Neural crest cell (in vitro differentiated cells): ENCODE measurements at regions not wholly inside any gene's neighbourhood (a gene's known extent, or its start where the extent isn't known, plus 50 kb on each side); places are given as distances from the start of the nearest gene placed in this dataset.

Experiments used
- DNase-seq: peaks from one replicate; pipeline ENCODE4 v3.0.0; 2021; ENCODE audit warnings: low read depth, mixed read lengths, low spot score
- H3K27ac Mint-ChIP-seq: one replicate; pipeline ENCODE4 v1.8.0; 2021; ENCODE audit warnings: mild to moderate bottlenecking, mixed read lengths; ENCODE audit not compliant: unreplicated experiment
- H3K27me3 Mint-ChIP-seq: 2 replicates; pipeline ENCODE4 v1.8.0; 2021; ENCODE audit warnings: low read depth, mild to moderate bottlenecking, mixed read lengths
- H3K36me3 Mint-ChIP-seq: 2 replicates; pipeline ENCODE4 v1.8.0; 2021; ENCODE audit warnings: low read depth, mild to moderate bottlenecking, mixed read lengths
- H3K4me1 Mint-ChIP-seq: 2 replicates; pipeline ENCODE4 v1.8.0; 2021; ENCODE audit warnings: mixed read lengths
- H3K4me3 Mint-ChIP-seq: one replicate; pipeline ENCODE4 v1.8.0; 2021; ENCODE audit warnings: mild to moderate bottlenecking, mixed read lengths
- H3K9me3 Mint-ChIP-seq: 2 replicates; pipeline ENCODE4 v1.8.0; 2021; ENCODE audit warnings: mixed read lengths
- TF ChIP-seq, protein P1 (sequence below): fragments of 200-600 bp; sonication (generic); conservative IDR thresholded peaks from 2 replicates; pipeline ENCODE4 v1.5.0; 2021; ENCODE audit warnings: antibody characterized with exemption, mild to moderate bottlenecking

DNA sequence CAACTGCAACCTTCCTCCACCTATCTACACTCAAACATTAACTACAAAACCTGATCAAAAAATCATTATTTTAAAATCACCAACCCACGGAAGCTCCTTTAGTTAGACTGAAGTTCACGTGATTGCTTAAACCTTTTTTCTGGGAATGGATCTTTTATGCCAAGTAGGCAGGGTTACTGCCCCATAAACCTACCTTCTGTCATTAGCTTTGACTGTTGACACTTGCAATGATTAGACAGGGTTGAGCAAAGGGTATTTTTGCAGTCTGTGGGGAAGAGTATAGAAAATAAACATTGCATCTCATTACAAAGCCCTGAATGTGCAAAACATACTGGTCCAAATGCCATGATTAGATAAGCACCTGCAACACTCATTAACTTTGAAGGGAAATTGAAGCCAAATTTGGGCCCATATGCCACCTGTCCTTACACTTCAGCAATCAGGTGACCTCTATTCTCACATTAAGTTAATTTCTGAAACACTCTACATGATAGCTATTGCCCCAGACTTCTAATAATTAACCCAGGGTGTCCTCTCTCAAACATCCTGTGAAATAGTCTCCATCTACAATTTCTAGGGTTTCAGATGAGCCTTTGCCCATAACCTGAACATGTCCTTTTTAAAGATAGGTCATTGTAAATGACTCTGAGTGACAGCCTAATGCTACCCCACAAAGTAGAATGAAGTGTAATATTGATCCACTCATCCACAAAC, 156.0 kb upstream of the PLEKHG7 start:
- TF ChIP-seq, protein P1, sequence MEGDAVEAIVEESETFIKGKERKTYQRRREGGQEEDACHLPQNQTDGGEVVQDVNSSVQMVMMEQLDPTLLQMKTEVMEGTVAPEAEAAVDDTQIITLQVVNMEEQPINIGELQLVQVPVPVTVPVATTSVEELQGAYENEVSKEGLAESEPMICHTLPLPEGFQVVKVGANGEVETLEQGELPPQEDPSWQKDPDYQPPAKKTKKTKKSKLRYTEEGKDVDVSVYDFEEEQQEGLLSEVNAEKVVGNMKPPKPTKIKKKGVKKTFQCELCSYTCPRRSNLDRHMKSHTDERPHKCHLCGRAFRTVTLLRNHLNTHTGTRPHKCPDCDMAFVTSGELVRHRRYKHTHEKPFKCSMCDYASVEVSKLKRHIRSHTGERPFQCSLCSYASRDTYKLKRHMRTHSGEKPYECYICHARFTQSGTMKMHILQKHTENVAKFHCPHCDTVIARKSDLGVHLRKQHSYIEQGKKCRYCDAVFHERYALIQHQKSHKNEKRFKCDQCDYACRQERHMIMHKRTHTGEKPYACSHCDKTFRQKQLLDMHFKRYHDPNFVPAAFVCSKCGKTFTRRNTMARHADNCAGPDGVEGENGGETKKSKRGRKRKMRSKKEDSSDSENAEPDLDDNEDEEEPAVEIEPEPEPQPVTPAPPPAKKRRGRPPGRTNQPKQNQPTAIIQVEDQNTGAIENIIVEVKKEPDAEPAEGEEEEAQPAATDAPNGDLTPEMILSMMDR: no peak
- Mint-ChIP-seq H3K27me3 (no peaks in the 10 kb centered on the region), H3K4me3 (no peak overlapping the region), H3K27ac (no peak overlapping the region), H3K36me3 (no peaks in the 10 kb centered on the region), H3K4me1 (no peaks in the 10 kb centered on the region), H3K9me3 (no peaks in the 10 kb centered on the region)
- no peak for DNase-seq

DNA sequence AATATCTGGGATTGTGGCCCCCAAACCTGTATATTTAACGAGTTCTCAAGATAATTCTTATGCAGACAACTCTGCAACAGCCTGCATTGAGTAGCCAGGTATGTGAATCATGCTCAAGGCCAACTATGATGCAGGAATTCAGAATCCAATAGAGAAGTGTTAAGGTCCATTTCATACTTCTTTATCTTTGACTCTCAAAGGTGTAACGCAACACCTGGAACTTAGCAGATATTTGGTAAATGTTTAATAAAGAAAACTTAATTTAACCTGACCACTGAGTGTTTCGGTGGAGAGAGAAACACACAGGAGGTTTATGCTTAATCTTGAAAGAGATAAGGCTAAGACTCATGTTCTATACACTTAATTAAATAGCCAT, 156.5 kb upstream of the PLEKHG7 start:
- Mint-ChIP-seq H3K27ac (no peak overlapping the region), H3K4me3 (no peak overlapping the region), H3K36me3 (no peaks in the 10 kb centered on the region), H3K9me3 (no peaks in the 10 kb centered on the region), H3K4me1 (peaks cover 2% of the 10 kb centered on the region), H3K27me3 (no peaks in the 10 kb centered on the region)
- TF ChIP-seq, protein P1: no peak
- no peak for DNase-seq

DNA sequence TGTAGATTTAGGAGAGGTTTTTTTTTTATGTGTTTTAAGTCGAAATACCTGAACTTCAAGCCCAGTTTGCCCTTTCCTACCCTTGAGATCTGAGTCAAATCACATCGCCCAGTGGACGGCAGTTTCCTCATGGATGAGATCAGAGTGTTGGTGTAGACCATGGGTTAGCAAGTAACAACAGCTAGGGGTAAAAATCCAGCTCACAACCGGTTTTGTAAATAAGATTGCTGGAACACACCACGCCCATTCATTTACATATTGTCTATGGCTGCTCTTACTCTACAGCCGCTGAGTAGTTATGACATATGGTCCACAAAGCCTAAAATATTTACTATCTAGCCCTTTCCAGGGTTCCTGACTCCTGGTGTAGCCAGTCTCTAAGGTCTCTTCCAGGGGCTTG, 158.5 kb upstream of the PLEKHG7 start:
- Mint-ChIP-seq H3K36me3 (no peaks in the 10 kb centered on the region), H3K9me3 (no peaks in the 10 kb centered on the region), H3K27ac (no peak overlapping the region), H3K27me3 (no peaks in the 10 kb centered on the region), H3K4me3 (no peak overlapping the region), H3K4me1 (peaks cover 21% of the 10 kb centered on the region)
- no peak for DNase-seq
- TF ChIP-seq, protein P1: no peak

DNA sequence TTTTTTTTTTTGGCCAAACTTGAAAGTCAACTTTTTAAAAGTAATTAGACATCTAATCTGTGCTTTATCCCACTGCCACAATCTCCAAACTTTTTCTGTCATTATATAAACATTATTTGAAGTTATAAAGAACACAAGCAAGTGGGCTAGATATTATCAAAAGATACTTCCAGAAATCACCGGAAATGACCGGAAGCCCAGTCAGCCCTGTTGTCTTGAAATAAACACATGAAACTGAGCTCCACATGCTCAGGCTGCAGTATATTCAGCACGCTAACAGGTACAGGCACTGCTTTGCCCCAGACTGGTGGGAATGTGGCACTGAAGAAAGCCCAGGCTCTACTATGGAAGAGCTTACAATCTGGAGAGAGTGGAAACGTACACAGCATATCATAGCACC, 158.9 kb upstream of the PLEKHG7 start:
- Mint-ChIP-seq H3K4me1 (peaks cover 25% of the 10 kb centered on the region), H3K36me3 (no peaks in the 10 kb centered on the region), H3K27me3 (no peaks in the 10 kb centered on the region), H3K27ac (no peak overlapping the region), H3K9me3 (no peaks in the 10 kb centered on the region), H3K4me3 (no peak overlapping the region)
- no peak for DNase-seq
- TF ChIP-seq, protein P1: no peak

DNA sequence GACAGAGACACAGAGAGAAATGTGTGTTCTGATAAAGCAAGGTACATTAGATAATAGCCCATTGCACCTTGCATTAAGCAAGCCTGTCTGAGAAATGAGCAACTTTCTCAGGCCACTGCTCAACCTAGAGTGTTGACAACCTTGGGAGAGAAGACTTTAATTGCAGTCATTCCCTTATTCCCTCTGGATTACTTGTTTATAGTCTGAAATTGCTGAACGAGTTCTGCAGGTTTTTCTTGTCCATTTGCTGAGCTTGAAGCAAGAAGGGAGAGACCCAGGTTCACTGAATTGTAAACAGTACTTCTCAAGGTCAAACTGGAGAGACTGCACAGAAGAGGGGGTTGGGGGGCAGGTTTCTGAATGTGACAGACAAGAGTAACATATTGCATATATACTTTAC, 159.4 kb upstream of the PLEKHG7 start:
- Mint-ChIP-seq H3K4me3 (no peak overlapping the region), H3K9me3 (no peaks in the 10 kb centered on the region), H3K27me3 (no peaks in the 10 kb centered on the region), H3K4me1 (peaks cover 28% of the 10 kb centered on the region), H3K27ac (no peak overlapping the region), H3K36me3 (no peaks in the 10 kb centered on the region)
- TF ChIP-seq, protein P1: no peak
- DNase-seq: no peak
